DOHH2 (cell line): ENCODE measurements at regions not wholly inside any gene's neighbourhood (a gene's known extent, or its start where the extent isn't known, plus 50 kb on each side); places are given as distances from the start of the nearest gene placed in this dataset.
"Not testable (repeated sequence)": the region's sequence is repeated elsewhere in the genome, so short reads cannot be mapped to it uniquely, and the experiment has no call there.

Experiments
- H3F3A ChIP-seq: fragments of 200-600 bp; sonication (generic), shearing (Covaris generic); 2 replicates; pipeline ENCODE4 v1.6.0; 2016; ENCODE audit warnings: antibody characterized with exemption, mild to moderate bottlenecking; ENCODE audit not compliant: control insufficient read depth, insufficient read depth
- H3K27ac ChIP-seq: fragments of 200-600 bp; sonication (generic); 2 replicates; pipeline ENCODE4 v1.5.1; 2014; ENCODE audit warnings: low read depth, mild to moderate bottlenecking, low read length, moderate library complexity
- H3K27me3 ChIP-seq: fragments of 200-600 bp; sonication (generic); 2 replicates; pipeline ENCODE4 v1.6.1; 2014; ENCODE audit warnings: mild to moderate bottlenecking, low read length, mixed read lengths; ENCODE audit not compliant: control insufficient read depth
- H3K36me3 ChIP-seq: fragments of 200-600 bp; sonication (generic); 2 replicates; pipeline ENCODE4 v1.6.1; 2014; ENCODE audit warnings: mild to moderate bottlenecking, low read length, moderate library complexity, mixed read lengths; ENCODE audit not compliant: control insufficient read depth
- H3K4me1 ChIP-seq: fragments of 200-600 bp; sonication (generic); 2 replicates; pipeline ENCODE4 v1.6.1; 2014; ENCODE audit warnings: mild to moderate bottlenecking, low read length, mixed read lengths; ENCODE audit not compliant: control insufficient read depth
- H3K4me2 ChIP-seq: fragments of 200-600 bp; sonication (generic); 2 replicates; pipeline ENCODE4 v1.6.0; 2014; ENCODE audit warnings: mild to moderate bottlenecking, low read length, moderate library complexity
- H3K4me3 ChIP-seq: fragments of 200-600 bp; sonication (generic); 2 replicates; pipeline ENCODE4 v1.5.1; 2014; ENCODE audit warnings: mild to moderate bottlenecking, low read length, mixed read lengths
- H3K79me2 ChIP-seq: fragments of 200-600 bp; sonication (generic); 2 replicates; pipeline ENCODE4 v1.6.1; 2014; ENCODE audit warnings: mild to moderate bottlenecking, low read length, mixed read lengths; ENCODE audit not compliant: control insufficient read depth
- H3K9me2 ChIP-seq: fragments of 200-600 bp; sonication (generic); replicated peaks from 2 replicates; pipeline ENCODE4 v1.6.1; 2014; ENCODE audit warnings: mild to moderate bottlenecking, low read length, mixed read lengths; ENCODE audit not compliant: control insufficient read depth
- H3K9me3 ChIP-seq: fragments of 200-600 bp; sonication (generic); 2 replicates; pipeline ENCODE4 v1.6.1; 2014; ENCODE audit warnings: antibody characterized with exemption, low read length, mixed read lengths; ENCODE audit not compliant: control insufficient read depth, insufficient read depth
- H4K20me1 ChIP-seq: fragments of 200-600 bp; sonication (generic); 2 replicates; pipeline ENCODE4 v1.6.0; 2014; ENCODE audit warnings: low read depth, mild to moderate bottlenecking, antibody characterized with exemption, low read length, moderate library complexity; ENCODE audit not compliant: control insufficient read depth, insufficient read depth
- EZH2phosphoT487 ChIP-seq: fragments of 200-600 bp; sonication (generic); IDR thresholded peaks from 2 replicates; pipeline ENCODE4 v1.6.1; 2017; ENCODE audit warnings: borderline replicate concordance, mild to moderate bottlenecking, antibody characterized with exemption, low read length, moderate library complexity, mixed read lengths
- TF ChIP-seq, protein P1 (sequence below): fragments of 200-600 bp; sonication (generic); IDR thresholded peaks from one replicate; pipeline ENCODE4 v1.5.1; 2014; ENCODE audit warnings: antibody characterized with exemption, mild to moderate bottlenecking, low read depth, low read length; ENCODE audit not compliant: poor library complexity, severe bottlenecking

DNA sequence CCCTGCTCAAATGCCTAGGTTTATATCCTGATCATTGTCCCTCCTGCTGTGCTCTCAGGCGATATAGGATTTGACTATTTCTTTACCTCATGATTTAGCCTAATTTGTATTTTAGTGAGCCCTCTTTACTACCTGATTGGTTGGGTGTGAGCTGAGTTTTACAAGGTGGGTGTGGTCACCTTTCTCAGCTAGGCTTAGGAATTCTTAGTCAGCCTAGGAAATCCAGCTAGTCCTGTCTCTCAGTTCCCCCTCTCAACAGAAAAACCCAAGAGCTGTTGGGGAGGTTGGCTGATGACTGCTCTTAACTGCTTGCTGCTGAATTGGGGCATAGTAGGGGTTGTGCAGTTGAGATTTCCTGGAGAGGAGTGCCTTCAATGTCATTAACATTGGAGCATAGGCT lies 100.5 kb upstream of the AADAT start:
- Histone ChIP-seq H3F3A (no peaks in the 10 kb centered on the region), H3K27ac (no peak overlapping the region), H3K9me2 (no peaks in the 10 kb centered on the region), H3K4me2 (no peak overlapping the region), H3K4me1 (no peaks in the 10 kb centered on the region), H3K79me2 (no peaks in the 10 kb centered on the region), H3K36me3 (no peaks in the 10 kb centered on the region), H4K20me1 (no peaks in the 10 kb centered on the region), H3K9me3 (no peaks in the 10 kb centered on the region), H3K27me3 (no peaks in the 10 kb centered on the region), H3K4me3 (no peak overlapping the region)
- TF ChIP-seq, protein P1, sequence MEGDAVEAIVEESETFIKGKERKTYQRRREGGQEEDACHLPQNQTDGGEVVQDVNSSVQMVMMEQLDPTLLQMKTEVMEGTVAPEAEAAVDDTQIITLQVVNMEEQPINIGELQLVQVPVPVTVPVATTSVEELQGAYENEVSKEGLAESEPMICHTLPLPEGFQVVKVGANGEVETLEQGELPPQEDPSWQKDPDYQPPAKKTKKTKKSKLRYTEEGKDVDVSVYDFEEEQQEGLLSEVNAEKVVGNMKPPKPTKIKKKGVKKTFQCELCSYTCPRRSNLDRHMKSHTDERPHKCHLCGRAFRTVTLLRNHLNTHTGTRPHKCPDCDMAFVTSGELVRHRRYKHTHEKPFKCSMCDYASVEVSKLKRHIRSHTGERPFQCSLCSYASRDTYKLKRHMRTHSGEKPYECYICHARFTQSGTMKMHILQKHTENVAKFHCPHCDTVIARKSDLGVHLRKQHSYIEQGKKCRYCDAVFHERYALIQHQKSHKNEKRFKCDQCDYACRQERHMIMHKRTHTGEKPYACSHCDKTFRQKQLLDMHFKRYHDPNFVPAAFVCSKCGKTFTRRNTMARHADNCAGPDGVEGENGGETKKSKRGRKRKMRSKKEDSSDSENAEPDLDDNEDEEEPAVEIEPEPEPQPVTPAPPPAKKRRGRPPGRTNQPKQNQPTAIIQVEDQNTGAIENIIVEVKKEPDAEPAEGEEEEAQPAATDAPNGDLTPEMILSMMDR: no peak
- no peak for TF ChIP-seq EZH2phosphoT487

DNA sequence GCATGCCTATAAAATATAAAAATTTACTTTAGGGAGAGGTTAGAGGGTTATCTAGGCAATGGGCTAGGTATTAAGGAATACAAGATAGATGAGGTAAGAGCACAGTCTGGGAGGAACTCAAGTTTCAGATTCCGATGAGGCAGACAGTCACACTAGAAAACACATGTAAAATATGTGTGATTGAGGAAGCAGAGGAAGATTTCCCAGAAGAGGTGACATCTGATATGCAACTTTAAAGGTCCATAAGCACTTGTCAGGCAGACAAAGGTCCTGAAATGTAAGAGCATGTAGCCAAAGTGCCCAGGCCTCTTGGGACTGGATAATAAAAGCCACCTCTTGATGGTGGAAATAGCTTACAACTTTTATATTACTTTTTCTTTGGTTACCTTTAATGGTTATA lies 81.1 kb upstream of the AADAT start:
- no peaks in the 10 kb centered on the region for H3K36me3 ChIP-seq
- H3K4me1 ChIP-seq: no peaks in the 10 kb centered on the region
- H3K27me3 ChIP-seq: no peaks in the 10 kb centered on the region
- H3K4me3 ChIP-seq: no peak overlapping the region
- no peaks in the 10 kb centered on the region for H3F3A ChIP-seq
- H3K27ac ChIP-seq: no peak overlapping the region
- H3K9me2 ChIP-seq: no peaks in the 10 kb centered on the region
- H3K9me3 ChIP-seq: no peaks in the 10 kb centered on the region
- no peak overlapping the region for H3K4me2 ChIP-seq
- H3K79me2 ChIP-seq: no peaks in the 10 kb centered on the region
- H4K20me1 ChIP-seq: no peaks in the 10 kb centered on the region
- TF ChIP-seq, protein P1: no peak
- no peak for TF ChIP-seq EZH2phosphoT487

DNA sequence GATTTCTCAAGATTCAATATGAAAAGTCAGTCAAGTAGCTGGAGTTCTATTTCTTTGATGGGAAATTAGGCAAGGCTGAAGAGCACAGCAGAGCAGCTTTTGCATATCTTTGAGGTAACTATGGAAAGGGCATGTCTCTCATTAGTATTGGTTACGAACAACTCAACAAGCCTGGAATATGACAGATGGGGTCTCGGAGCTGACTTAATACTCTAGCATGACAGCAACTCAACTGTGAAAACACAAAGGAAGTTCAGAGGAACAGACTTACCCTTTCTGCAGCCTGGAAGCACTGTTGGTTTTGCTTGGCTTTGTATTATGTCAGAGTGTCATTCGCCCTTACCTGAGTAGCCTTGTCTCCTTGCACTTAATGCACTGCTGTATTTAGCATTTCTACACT lies 79.9 kb upstream of the AADAT start:
- TF ChIP-seq EZH2phosphoT487: no peak
- TF ChIP-seq, protein P1: no peak
- H3K4me3 ChIP-seq: no peak overlapping the region
- no peaks in the 10 kb centered on the region for H3K27me3 ChIP-seq
- no peak overlapping the region for H3K27ac ChIP-seq
- no peaks in the 10 kb centered on the region for H3F3A ChIP-seq
- no peaks in the 10 kb centered on the region for H3K9me2 ChIP-seq
- no peaks in the 10 kb centered on the region for H3K36me3 ChIP-seq
- no peaks in the 10 kb centered on the region for H3K9me3 ChIP-seq
- no peak overlapping the region for H3K4me2 ChIP-seq
- no peaks in the 10 kb centered on the region for H3K4me1 ChIP-seq
- no peaks in the 10 kb centered on the region for H3K79me2 ChIP-seq
- no peaks in the 10 kb centered on the region for H4K20me1 ChIP-seq

DNA sequence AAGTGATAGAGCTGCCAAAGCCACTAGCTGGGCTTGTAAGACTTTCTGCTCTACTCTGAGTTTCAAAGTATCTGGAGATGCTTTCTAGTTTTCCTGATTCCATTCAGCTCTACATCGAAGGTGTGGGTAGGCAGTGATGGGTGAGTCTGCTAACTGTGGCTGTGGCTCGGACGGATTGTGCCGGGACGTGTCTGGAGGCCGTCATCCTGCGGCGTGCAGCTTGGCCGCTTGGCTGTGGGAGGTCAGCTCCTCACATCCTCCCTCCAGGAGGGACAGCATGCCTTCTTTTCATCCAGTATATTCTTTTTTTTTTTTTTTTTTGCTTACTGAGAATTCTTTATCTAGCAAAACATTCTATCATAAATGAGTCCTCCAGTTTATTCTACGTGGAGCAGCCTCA lies 77.9 kb upstream of the AADAT start:
- Histone ChIP-seq H3K4me1 (no peaks in the 10 kb centered on the region), H3K36me3 (no peaks in the 10 kb centered on the region), H3K4me2 (no peak overlapping the region), H3K27me3 (no peaks in the 10 kb centered on the region), H3K79me2 (no peaks in the 10 kb centered on the region), H3F3A (no peaks in the 10 kb centered on the region), H3K9me3 (no peaks in the 10 kb centered on the region), H3K9me2 (no peaks in the 10 kb centered on the region), H3K4me3 (no peak overlapping the region), H3K27ac (no peak overlapping the region), H4K20me1 (no peaks in the 10 kb centered on the region)
- TF ChIP-seq, protein P1: no peak

DNA sequence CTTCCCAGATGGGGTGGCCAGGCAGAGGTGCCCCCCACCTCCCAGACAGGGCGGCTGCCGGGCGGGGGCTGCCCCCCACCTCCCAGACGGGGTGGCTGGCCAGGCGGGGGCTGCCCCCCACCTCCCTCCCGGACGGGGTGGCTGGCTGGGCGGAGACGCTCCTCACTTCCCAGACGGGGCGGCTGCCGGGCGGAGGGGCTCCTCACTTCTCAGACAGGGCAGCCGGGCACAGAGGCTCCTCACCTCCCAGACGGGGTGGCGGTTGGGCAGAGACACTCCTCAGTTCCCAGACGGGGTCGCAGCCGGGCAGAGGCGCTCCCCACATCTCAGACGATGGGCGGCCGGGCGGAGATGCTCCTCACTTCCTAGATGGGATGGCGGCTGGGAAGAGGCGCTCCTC lies 76.4 kb upstream of the AADAT start:
- H3K36me3 ChIP-seq, H3K4me2 ChIP-seq, H3K9me2 ChIP-seq, H3K79me2 ChIP-seq, H3K27ac ChIP-seq, H3F3A ChIP-seq, H4K20me1 ChIP-seq, H3K4me3 ChIP-seq, H3K9me3 ChIP-seq, H3K4me1 ChIP-seq, H3K27me3 ChIP-seq: not testable (repeated sequence)
